Stimulated activated CD8-positive, alpha-beta memory T cell treated with anti-CD3 and anti-CD28 coated beads, Interleukin-7, amount 100 ng/mL, for 48 hours (primary cell): ENCODE measurements at regions not wholly inside any gene's neighbourhood (a gene's known extent, or its start where the extent isn't known, plus 50 kb on each side); places are given as distances from the start of the nearest gene placed in this dataset.
"Not testable (repeated sequence)": the region's sequence is repeated elsewhere in the genome, so short reads cannot be mapped to it uniquely, and the experiment has no call there.

ENCODE experiments used
- DNase-seq, 2 donors: peaks; one replicate each; pipeline ENCODE4 v3.0.0-alpha.2; 2020; ENCODE audit warnings: low read depth in 1 of 2; ENCODE audit errors: extremely low read depth in 1 of 2

DNA sequence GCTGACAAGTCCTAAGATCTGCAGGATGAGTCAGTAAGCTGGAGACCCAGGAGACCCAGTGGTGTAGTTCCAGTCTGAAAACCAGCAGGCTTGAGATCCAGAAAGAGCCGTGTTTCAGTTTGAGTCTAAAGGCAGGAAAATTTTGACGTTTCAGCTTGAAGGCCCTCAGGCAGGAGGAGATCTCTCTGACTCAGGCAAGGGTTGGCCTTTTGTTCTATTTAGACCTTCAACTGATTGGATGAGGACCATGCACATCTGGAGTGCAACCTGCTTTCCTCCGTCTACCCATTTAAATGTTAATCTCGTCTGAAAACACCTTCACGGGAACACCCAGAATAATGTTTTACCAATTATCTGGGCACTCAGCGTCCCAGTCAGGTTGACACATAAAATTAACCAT, 69.5 kb downstream of the NPIPA7 start:
- not testable (repeated sequence) for DNase-seq

DNA sequence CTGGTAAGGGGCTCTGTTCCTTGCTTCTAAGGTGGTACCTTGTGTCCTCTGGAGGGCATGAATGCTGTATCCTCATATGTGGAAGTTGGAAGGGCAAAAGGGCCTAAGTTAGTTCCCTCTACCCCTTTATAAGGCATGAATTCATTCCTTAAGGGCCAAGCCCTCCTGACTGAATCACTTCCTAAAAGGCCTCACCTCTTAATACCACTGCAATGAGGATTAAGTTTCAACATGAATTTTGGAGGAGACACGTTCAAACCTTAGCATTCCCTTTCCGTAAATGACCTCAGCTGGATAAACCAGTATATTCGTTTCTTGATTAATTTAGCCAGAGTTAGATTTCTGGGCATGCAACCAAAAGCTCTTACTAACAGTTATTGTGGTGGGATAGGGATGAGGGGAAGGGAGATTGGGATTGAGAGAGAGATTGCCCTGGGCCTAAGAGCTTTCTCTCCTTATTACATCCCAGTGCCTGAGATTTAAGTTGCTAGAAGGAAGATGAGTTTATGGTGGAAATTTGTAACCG, 70.8 kb downstream of the NPIPA7 start:
- DNase-seq, result not testable (repeated sequence)

DNA sequence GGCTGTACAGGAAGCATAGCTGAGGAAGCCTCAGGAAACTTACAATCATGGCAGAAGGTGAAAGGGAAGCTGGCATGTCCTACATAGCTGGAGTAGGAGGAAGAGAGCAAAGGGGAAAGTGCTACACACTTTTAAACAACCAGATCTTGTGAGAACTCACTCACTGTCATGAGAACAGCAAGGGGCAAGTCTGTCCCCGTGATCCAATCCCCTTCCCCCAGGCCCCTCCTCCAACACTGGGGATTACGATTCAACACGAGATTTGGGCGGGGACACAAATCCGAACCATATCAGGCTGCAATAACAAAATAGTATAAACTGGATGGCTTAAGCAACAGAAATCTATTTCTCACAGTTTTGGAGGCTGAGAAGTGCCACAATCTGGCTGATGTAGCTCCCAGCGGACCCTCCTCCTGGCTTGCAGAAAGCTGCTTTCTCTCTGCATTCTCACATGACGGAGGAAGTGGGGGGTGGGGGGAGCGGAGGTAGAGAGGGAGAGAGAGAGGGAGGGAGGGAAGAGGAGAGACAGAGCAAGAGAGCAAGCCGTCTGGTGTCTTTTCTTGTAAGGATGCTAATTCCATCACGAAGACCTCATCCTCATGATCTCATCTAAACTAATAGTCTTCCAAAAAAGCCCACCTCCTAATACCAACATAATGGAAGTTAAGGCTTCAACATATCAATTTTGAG, 72.9 kb downstream of the NPIPA7 start:
- not testable (repeated sequence) for DNase-seq

- DNase-seq, result not testable (repeated sequence)
Observed at GRCh38 chr16:16458579-16458978, 79.6 kb downstream of the NPIPA7 start.

GRCh38 chr16:16463792-16464191, 84.9 kb downstream of the NPIPA7 start:
- DNase-seq, result not testable (repeated sequence)

DNA sequence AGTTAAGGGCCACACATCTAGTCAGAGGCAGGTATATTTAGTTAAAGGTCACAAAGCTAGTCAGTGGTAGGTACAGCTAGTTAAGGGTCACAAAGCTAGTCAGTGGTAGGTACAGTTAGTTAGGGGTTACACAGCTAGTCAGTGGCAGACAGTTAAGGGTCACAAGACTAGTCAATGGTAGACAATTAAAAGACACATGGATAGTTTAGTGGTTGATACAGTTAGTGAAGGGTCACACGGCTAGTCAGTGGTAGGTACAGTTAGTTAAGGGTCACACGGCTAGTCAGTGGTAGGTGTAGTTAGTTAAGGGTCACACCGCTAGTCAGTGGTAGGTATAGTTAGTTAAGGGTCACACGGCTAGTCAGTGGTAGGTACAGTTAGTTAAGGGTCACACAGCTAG, 110.0 kb downstream of the NPIPA7 start:
- DNase-seq, result not testable (repeated sequence)

GRCh38 chr16:16489466-16489865, 110.5 kb downstream of the NPIPA7 start:
- not testable (repeated sequence) for DNase-seq

- DNase-seq, result not testable (repeated sequence)
Observed at GRCh38 chr16:16494114-16494513, 115.2 kb downstream of the NPIPA7 start.

GRCh38 chr16:16494998-16495397, 116.1 kb downstream of the NPIPA7 start:
- not testable (repeated sequence) for DNase-seq

DNA sequence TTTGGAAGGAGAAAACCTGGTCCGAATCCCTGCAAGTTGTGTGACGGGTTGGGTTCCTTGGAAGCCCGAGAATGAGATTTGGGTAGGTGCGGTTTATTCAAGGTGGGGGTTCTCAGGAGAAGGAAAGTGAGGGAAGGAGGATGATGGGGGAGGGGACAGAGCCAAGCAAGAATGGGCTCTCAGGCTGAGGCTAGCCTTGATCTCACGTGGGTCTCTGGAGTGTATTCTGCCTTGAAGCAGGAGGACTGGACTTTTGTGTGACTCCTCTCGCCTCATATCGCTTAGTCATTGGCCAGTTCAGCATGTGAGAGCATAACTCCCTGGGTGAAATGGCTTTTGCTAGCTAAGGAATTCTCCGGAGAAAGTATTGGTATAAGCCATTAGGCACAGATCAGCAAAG, 120.9 kb downstream of the NPIPA7 start:
- DNase-seq, result not testable (repeated sequence)

DNA sequence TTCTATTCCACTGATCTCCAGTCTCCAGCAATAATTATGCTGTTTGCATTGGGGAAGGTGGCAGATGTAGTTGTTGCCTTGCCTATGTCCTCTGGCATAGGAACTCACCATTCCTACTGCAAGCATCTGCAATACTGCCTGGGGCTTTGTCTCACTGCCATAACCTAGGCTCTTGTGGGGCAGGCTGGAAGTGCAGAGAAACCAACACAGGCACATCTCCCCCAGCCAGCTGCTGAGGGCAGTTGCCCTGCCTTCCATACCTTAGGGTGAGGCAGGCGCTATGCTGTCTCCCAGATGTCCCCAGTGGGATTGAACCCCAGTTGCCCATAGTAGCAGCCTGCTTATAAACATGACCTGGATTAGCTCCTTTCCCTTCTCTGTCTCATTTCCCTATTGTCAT, 128.1 kb downstream of the NPIPA7 start:
- not testable (repeated sequence) for DNase-seq

GRCh38 chr16:16508344-16508743, 129.4 kb downstream of the NPIPA7 start:
- not testable (repeated sequence) for DNase-seq

DNA sequence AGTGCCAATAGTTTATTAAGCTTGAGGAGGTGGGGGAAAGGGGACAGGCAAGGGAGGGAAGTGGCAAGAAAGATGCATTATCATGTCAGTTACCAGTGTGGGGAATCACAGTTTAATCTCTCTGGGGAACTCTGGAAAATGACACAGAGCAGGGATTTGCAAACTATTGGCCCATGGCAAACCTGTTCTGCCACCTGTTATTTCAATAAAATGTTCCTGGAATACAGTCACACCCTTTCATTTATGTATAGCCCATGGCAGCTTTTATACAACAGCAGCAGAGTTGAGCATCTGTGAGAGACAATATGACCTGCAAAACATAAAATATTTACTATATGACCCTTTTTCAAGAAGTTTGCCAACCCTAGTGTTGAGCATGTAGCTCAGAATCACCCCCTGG, 140.5 kb downstream of the NPIPA7 start:
- not testable (repeated sequence) for DNase-seq

DNA sequence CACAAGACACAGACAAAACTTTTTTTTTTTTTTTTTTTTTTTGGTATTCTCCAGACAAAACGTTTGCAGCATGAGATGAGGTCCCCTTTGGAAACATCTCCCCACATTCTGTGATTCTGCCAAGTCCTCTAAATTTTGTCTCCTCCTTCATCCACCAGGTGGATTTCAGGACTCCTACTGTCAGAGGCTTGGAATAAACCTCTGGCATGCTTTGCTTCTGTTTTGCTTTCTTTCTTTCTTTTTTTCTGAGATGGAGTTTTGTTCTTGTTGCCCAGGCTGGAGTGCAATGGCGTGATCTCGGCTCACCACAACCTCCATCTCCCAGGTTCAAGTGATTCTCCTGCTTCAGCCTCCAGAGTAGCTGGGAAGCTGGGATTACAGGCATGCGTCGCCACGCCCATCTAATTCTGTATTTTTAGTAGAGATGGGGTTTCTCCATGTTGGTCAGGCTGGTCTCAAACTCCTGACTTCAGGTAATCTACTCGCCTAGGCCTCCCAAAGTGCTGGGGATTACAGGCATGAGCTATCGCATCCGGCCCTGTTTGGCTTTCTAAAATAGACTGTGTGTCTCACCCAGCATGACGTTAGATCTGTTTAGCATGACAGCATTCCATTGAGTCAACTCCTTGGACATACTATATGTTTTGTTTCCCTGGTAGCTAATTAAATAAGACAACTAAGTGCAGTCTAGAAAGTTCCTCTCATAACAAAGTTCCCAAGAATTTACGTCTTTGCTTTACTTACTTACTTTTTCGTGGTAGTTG, 142.5 kb downstream of the NPIPA7 start:
- DNase-seq, result not testable (repeated sequence)

DNA sequence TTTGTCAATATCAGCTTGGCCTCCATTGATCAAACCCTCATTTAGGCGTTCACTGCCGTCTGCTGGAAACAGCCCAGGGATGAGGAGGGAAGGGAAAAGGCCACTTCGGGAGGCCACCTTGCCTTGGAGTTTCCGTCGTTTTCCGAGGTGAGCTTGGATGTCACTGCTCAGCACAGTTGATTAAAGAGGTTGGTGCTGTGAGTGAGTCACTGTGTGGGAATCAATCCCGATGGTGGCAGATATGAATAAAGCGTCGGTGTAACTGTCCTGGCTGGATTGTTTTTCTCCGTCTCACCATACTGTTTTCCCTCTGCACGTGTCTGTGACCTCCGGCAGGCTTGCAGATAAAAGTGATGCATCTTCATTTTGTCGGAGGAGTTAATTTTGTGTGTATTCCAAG, 148.1 kb downstream of the NPIPA7 start:
- not testable (repeated sequence) for DNase-seq

GRCh38 chr16:16530744-16531143, 151.8 kb downstream of the NPIPA7 start:
- not testable (repeated sequence) for DNase-seq

GRCh38 chr16:16535565-16535964, 156.6 kb downstream of the NPIPA7 start:
- DNase-seq, result not testable (repeated sequence)

- not testable (repeated sequence) for DNase-seq
Observed at GRCh38 chr16:16536151-16536550, 157.2 kb downstream of the NPIPA7 start.

DNA sequence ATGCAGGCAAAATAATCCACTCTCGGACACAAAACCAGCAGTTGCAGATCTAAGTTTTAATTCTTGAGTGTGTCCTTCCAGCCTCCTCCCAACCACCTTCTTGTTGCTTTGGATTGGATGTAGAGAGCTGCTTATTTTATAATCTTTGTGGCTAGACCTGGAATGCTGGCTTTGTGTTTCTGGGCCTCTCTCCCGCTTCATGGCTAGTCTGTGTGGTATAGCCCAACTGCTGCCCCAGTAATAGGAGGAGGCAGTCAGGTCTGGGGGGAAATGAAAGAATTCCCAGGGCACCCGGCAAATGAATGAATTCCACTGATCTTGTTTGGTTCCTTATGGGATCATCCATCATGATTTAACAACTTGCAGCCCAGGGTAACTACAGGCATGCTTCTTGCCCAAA, 170.8 kb downstream of the NPIPA7 start:
- not testable (repeated sequence) for DNase-seq

DNA sequence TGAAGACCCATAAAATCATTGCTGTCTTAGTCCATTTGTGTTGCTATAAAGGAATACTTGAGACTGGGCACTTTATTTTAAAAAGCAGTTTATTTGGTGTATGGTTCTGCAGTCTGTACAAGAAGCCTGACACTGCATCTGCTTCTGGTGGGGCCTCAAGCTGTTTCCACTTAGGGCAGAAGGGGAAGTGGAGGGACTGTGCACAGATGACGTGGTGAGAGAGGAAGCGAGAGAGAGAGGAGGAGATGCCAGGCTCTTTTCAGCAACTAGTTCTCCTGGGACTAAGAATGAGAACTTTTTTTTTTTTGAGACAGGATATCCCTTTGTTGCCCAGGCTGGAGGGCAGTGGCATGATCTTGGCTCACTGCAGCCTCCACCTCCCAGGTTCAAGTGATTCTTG, 171.9 kb downstream of the NPIPA7 start:
- not testable (repeated sequence) for DNase-seq

GRCh38 chr16:16552819-16553340, 173.9 kb downstream of the NPIPA7 start:
- DNase-seq, result not testable (repeated sequence)
